ENCODE measurements at regions not wholly inside any gene's neighbourhood (a gene's known extent, or its start where the extent isn't known, plus 50 kb on each side); places are given as distances from the start of the nearest gene placed in this dataset.
"Not testable (repeated sequence)": the region's sequence is repeated elsewhere in the genome, so short reads cannot be mapped to it uniquely, and the experiment has no call there.

GRCh38 chr6:60574723-60575122, 1711.3 kb downstream of the KHDRBS2 start:
- DNase-seq (ENCODE audit: low read depth): not testable (repeated sequence)

DNA sequence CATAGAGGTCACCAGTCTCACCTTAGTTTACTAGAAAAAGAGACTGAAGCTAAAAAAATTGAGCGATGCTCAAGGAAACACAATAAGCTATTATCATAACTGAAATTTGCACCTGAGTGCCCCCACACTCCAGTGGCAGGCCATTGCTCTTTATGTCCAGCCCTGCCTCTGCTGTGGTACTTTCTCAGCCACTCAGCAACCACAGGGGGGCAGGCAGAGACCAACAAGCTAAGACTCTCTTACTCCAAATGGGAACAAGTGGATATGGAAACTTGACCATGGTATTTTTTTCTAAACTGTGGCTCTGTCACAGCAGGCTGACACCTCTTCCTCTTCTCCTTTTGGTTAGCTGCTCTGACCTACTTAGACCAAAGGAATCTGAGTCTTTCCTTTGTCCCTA, 1713.4 kb downstream of the KHDRBS2 start:
- not testable (repeated sequence) for DNase-seq (ENCODE audit: low read depth)

DNA sequence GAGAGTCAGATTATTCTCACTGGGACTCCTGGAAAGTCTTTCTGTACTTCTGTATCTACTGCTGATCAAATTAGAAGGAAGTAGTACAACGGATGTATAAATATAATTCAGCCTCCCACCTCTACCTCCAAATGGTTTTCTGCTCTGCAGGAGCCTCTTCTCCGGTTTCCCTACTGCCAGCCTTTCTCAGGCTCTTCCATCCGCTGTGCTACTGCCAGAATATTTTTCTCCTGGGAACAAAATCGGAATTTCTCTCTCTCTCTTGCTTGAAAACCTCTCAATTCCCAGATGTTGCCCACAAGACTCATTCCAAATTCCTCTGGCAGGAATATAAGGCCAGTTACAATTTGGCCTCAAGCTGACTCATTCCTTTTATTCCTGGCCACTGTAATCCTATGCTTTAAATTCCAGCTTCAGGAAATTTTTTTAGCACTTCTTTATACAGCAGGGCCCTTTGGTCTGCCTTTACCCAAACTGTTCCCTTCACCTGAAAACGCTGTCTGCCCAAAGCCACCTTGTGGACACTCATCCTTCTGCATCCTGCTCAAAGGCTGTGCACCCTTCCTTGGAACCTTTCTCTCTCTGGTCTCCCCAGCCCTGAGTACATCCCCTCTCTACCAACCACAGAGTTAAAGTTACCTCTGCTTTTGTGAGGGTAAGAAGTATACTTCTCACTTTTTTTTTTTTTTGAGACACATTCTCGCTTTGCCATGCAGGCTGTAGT, 1714.6 kb downstream of the KHDRBS2 start:
- DNase-seq (ENCODE audit: low read depth): peak; percentile 15

GRCh38 chr6:60570599-60570998, 1715.4 kb downstream of the KHDRBS2 start:
- DNase-seq (ENCODE audit: low read depth): not testable (repeated sequence)

DNA sequence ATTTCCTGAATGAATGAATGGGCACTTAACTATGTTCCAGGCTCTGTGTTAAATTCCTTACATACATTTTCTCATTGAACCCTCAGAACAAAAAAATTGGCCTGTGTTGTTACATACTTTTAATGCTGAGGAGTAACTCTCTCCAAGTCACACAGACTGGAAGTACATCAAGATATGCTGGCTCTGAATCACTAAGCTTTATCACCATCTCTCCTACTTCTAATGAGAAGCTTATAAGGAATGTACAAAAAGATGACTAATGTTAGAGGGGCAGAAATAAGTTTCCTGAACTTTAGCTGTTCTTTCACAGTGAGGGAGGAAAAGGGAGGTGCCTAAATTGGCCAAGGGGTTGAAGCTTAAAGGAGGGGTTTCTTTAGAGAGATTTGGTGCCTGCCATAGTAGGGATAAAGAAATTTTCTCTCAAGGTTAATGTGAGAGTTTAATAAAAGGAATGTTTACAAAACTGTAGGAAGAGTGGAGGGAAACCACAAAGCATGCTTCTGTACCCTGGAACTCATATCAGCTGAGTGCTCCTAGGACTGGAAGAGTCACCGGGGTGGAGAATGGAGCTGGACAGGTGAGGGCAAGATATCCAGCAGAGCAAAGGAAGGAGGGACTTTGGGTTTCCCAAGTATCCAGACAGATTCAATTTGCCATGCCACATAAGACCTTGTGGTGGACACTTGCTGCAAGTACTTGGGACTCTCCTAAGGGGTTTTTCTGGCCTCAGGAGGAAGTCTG, 1718.4 kb downstream of the KHDRBS2 start:
- peak; percentile 17 for DNase-seq (ENCODE audit: low read depth)

DNA sequence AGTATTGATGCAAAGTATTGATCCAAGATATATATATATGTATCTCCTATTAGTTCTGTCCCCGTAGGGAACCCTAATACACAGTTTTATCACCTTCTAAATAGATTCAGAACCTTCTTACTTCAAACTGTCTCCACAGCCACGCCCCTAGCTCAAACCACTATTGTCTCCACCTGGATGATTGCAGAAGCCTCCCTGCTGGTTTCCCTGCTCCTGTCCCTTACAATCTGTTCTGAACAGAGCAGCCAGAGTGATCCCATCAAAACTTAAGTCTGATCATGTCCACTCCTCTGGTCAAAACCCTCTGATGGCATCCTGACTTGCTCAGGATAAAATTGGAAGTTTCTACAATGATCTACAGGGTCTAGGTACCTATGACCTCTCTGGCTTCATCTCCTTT, 1719.6 kb downstream of the KHDRBS2 start:
- not testable (repeated sequence) for DNase-seq (ENCODE audit: low read depth)

DNA sequence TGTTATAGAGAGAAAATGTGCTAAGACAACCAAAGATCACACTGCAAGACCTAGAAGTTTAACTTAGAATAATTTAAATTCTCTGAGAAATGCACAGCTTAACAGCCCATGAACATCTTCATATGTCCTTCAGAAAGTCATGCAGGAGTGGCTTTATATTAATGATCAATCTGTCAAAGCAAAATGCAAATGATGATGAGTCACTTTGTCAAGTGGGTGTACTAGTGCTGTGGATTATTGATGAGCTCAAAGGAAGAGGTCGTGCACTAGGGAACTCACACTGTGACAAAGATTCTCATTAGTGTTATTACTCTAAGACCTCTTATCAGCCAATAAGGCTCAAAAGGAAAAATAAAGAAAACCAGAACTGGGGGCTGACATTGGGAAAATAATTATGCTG, 1726.3 kb downstream of the KHDRBS2 start:
- not testable (repeated sequence) for DNase-seq (ENCODE audit: low read depth)

DNA sequence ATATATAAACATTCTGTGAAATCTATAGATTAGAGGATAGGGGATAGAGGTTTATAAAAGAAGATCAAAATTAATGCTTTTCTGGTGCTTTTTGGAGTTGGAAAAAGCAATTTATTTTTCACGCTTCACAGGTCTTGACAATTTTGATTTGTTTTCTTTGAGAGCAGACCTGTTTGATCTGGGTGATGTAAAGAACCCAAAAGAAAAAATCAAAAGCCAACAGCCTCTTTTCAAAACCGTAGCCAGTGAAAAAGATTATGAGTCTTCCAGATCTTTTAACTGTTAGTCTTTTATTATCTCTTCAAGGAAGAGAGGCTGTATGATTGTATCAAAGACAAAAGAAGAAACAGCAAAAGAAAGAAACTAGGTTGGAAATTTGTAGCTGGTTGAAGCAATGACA, 1738.7 kb downstream of the KHDRBS2 start:
- DNase-seq (ENCODE audit: low read depth): not testable (repeated sequence)

DNA sequence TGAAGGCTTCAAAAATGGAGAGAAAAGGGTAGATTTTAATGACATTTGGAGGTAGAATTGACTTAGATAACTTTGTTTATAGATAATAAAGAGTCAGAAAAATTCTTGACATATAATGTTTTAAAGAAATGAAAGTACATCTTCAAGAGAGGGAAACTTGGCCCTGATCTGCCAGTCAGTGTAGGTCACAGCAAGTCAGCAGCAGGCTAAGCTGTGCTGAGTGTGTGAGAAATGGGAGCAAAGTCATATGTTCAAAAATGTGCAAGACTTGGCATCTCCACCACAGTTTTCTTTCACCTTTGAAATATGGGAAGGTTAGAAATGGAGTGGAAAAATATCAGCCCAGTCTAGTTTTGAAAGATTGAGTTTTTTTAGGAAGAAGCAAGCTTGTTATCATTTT, 1761.3 kb downstream of the KHDRBS2 start:
- DNase-seq (ENCODE audit: low read depth): not testable (repeated sequence)

- DNase-seq (ENCODE audit: low read depth): not testable (repeated sequence)
Observed at GRCh38 chr6:60477747-60478146, 1808.3 kb downstream of the KHDRBS2 start.

DNA sequence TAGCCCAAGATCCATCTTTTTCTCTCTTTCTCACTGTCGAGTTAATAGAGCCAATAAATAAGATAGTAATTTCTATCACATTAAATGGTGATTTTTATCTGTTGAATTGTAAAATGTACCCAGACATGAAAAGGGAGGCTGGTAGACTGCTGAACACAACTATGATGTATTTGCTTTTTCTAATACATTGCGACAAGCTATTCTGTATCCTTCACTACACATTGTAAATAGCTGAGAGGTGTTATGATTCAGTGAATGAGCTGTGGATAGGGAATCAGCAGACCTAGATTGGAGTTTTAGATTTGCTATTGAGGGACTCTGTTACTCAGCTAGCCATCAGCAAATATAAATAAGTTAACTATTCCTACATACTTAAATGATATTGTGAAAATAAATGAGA, 1812.2 kb downstream of the KHDRBS2 start:
- DNase-seq (ENCODE audit: low read depth): not testable (repeated sequence)

- not testable (repeated sequence) for DNase-seq (ENCODE audit: low read depth)
Observed at GRCh38 chr6:60471426-60471825, 1814.6 kb downstream of the KHDRBS2 start.

GRCh38 chr6:60450428-60450827, 1835.6 kb downstream of the KHDRBS2 start:
- not testable (repeated sequence) for DNase-seq (ENCODE audit: low read depth)

GRCh38 chr6:60444532-60444931, 1841.5 kb downstream of the KHDRBS2 start:
- not testable (repeated sequence) for DNase-seq (ENCODE audit: low read depth)

GRCh38 chr6:60439709-60440108, 1846.3 kb downstream of the KHDRBS2 start:
- DNase-seq (ENCODE audit: low read depth): not testable (repeated sequence)

DNA sequence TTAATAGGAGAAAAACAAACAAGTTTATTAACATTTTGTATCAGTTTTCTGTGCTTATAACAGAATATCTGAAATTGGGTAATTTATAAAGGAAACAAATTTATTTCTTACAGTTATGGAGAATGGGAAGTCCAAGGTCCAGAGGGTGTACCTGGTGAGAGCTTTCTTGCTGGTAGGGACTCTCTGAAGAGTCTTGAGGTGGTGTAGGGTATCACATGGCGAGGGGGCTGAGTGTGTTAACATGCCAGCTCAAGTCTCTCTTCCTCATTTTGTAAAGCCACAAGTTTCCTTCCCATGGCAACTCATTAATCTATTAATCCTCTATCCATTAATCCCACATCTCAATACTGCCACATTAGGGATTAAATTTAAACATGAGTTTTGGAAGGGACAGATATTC, 1863.3 kb downstream of the KHDRBS2 start:
- DNase-seq (ENCODE audit: low read depth): not testable (repeated sequence)

DNA sequence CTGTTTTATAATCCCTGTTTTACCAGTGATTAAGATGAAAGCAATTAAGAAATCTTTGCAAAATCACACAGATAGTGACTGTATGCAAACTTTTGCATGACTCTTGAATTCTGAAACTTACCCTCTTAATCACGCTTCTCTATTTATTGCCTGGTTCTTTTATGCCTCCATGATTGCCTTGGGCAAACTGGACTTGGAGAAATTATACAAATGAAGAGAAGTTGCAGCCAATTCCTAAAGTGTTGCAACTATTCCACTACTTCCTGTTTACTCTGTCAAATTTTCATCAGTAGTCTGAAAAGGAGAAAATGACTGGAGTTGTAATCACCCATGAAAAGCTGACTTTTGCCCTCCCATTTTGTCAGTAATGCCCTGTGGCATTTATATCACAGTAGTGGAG, 1869.9 kb downstream of the KHDRBS2 start:
- not testable (repeated sequence) for DNase-seq (ENCODE audit: low read depth)

GRCh38 chr6:60408747-60409146, 1877.3 kb downstream of the KHDRBS2 start:
- not testable (repeated sequence) for DNase-seq (ENCODE audit: low read depth)

GRCh38 chr6:60403268-60403667, 1882.8 kb downstream of the KHDRBS2 start:
- DNase-seq (ENCODE audit: low read depth): not testable (repeated sequence)

DNA sequence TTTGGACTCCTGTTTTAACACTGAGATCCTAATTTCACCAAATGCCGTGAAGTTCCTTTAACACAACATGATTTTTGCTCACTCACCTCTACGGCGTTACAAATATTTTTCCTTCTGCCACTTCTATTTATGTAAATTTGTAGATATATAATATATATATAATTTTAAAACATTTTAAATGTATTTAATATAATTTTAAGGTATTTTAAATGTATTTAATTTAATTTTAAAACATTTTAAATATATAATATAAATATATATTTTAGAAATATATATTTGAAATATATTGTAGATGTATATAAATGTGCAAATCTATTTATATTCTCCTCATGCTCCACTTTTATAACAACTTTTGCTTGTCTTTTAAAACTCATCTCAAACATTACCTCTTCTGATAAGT, 1883.5 kb downstream of the KHDRBS2 start:
- DNase-seq (ENCODE audit: low read depth): not testable (repeated sequence)

GRCh38 chr6:60395261-60395660, 1890.8 kb downstream of the KHDRBS2 start:
- DNase-seq (ENCODE audit: low read depth): not testable (repeated sequence)

DNA sequence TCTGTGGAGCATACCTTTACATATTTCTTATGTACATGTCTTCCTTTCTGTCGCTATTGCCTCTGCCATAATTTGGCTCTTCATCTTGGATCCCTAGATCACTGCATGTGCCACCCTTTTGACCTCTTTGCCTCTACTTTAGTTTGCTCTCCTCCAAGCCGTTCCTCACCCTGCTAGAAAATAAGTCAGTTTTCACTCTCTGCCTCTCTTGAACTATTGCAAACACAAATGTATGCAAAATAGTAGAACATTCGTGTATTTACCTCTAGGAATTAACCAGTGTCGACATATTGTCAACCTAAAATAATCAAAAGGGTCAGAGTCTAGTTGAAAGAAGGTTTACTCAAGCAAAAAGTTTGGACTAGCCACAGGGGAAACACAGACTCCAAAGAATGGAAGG, 1893.1 kb downstream of the KHDRBS2 start:
- not testable (repeated sequence) for DNase-seq (ENCODE audit: low read depth)

GRCh38 chr6:60389094-60389493, 1896.9 kb downstream of the KHDRBS2 start:
- DNase-seq (ENCODE audit: low read depth): not testable (repeated sequence)

Measured in GM04504 (cell line).